Caki2 (cell line): ENCODE measurements at regions not wholly inside any gene's neighbourhood (a gene's known extent, or its start where the extent isn't known, plus 50 kb on each side); places are given as distances from the start of the nearest gene placed in this dataset.
"Not testable (repeated sequence)": the region's sequence is repeated elsewhere in the genome, so short reads cannot be mapped to it uniquely, and the experiment has no call there.

Source experiments
- DNase-seq: peaks from one replicate; pipeline ENCODE4 v3.0.0-alpha.2; 2015; ENCODE audit warnings: low read depth
- in situ Hi-C: cut with HindIII; loops from 2 replicates; pipeline ENCODE4 v1.10.0; 2016; ENCODE audit warnings: low sequenced_read_pairs, low pct_unique_long_range_greater_than_20kb, mixed read lengths

- in situ Hi-C loops: no loop called here
- DNase-seq: no peak
These were observed 351.2 kb downstream of the TRAM1L1 start for GRCh38 chr4:116734178-116734577.

DNA sequence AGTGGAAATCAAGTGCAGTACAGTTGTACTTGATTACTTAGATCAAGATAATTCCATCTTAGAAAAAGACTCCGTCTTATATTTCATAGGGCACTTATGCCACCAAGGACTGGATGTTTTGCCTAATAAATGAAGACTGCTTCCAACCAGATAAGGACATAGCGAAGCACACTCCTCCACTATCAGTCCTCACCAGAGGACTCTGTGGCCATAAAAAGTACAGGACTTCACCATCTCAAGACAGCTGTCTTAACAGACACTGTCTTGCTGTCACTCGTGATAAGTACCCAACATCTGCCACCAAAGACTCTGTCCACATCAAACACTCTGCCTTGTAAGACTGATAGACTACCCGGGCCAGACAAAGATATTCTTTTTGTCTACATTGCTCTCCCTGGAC, 352.0 kb downstream of the TRAM1L1 start:
- DNase-seq: no peak
- in situ Hi-C loops: no loop called here

DNA sequence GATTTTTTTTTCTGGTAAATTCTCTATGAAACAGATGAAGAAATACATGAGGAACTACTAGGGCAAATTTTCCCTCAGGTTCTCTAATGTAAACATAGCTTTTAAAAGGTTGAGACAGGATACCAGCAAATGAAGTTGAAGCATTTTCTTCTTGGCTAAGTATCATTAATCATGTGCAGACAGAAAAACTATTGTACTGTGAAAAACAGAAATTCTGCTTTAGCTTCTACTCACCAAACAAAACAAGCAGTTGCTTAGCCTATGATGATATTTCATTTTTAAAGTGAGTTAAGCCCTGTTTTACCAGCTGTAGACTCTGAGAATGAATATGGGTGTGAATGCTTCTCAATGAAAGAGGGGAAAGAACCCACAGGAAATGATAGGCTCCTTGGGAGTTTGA, 358.9 kb downstream of the TRAM1L1 start:
- in situ Hi-C loops: no loop called here
- no peak for DNase-seq

GRCh38 chr4:116724249-116724648, 361.1 kb downstream of the TRAM1L1 start:
- in situ Hi-C loops: no loop called here
- DNase-seq: no peak

DNA sequence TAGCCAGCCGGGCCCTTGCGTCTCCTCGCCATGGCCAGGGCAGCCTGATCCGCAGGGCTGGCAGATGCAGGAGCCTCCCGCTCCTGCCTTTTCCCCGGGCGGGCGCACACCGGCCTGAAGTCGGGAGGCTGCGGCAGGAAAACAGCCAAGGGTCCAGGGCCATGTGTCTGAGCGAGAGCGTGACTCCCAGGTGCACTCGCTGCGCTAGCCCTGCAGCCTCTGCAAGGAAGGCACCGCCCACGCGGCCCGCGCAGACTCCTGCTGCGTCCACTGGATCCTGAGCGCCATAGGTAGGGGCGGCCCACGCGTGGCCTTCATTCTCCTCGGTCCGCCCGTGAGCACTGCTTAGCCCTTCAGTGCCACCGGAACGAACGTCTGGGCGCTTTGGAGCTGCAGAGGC, 379.9 kb downstream of the TRAM1L1 start:
- in situ Hi-C loops: no loop called here
- no peak for DNase-seq

- in situ Hi-C loops: no loop called here
These were observed 382.4 kb downstream of the TRAM1L1 start for GRCh38 chr4:116702949-116703348.

GRCh38 chr4:116688536-116688935, 396.8 kb downstream of the TRAM1L1 start:
- DNase-seq: peak; percentile 70
- in situ Hi-C loops: no loop called here

More at GRCh38 chr4:116702949-116703348, 382.4 kb downstream of the TRAM1L1 start:
- no peak for DNase-seq

DNA sequence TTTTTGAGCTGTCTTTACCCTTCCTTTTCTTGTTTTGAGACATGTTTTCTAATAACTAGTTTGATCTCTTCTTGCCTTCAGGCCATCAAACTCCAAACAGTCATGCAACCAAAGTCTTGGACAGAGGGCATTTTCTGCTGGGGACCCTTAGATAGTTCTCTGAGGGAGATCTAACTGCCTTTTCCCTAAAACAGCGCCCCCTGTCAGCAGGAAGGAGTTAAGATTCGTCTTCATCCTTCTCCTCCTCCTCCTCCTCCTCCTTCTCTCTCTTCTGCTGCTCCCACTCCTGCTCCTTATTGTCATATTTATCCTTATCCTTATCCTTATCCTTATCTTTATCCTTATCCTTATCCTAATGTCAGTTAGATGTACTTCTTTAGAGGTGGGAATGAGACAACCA, 417.2 kb downstream of the TRAM1L1 start:
- in situ Hi-C loops: no loop called here
- DNase-seq: no peak

GRCh38 chr4:116665716-116666115, 419.7 kb downstream of the TRAM1L1 start:
- in situ Hi-C loops: no loop called here
- no peak for DNase-seq

- in situ Hi-C loops: no loop called here
- DNase-seq: no peak
These were observed 421.2 kb downstream of the TRAM1L1 start for GRCh38 chr4:116664198-116664597.

GRCh38 chr4:116639070-116639577, 446.3 kb downstream of the TRAM1L1 start:
- in situ Hi-C loops: no loop called here
- no peak for DNase-seq

- in situ Hi-C loops: no loop called here
- DNase-seq: no peak
These were observed 446.8 kb downstream of the TRAM1L1 start for GRCh38 chr4:116638592-116638991.

DNA sequence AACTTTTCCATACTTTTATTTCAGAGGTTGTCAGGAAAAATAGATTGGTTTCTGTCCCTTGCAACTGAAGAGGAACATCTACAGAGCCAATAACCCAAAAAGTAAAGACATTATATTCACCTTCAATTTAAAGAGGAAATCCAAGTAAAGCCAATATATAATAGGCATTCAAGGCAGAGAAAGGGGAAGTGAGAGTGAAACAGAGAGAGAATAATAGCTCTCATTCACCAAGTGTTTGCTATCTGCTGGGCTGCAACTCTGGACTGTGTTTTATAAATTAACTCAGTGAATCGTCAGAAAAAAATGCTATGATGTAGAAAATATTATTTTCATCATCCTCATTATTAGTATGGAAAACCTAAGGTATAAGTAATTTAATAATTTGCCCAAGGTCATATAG, 448.5 kb downstream of the TRAM1L1 start:
- in situ Hi-C loops: no loop called here
- DNase-seq: no peak

DNA sequence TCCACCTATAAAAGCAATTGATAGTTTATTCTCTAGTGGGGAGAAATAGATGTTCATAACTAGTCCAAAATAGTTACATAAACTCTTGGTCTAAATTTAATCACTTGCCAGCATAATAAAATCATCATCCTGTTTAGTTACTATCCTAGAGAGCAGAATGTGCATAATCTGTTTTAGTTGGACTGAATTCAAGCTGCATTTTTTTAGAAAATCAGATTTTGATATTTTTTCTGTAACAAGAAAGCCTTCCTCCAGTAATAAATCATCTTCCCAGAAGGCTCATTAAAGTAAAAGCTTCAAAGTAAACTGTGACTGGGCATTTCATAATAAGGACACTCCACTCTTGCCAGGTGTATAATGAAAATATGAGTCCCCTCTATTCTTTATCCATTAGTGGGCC, 453.1 kb downstream of the TRAM1L1 start:
- in situ Hi-C loops: no loop called here
- DNase-seq: no peak

GRCh38 chr4:116628598-116628997, 456.8 kb downstream of the TRAM1L1 start:
- in situ Hi-C loops: no loop called here
- DNase-seq: no peak

DNA sequence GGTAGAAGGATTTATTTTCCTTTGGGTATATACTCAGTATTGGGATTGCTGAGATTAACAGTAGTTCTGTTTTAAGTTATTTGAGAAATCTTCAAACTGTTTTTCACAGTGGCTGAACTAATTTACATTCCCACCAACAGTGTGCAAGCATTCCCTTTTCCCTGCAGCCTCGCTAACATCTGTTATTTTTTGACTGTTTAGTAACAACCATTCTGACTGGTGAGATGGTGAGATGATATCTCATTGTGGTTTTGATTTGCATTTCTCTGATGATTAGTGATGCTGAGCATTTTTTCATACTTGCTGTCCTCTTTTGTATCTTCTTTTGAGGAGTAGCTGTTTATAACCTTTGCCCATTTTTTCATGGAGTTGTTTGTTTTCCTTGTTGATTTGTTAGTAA, 457.8 kb downstream of the TRAM1L1 start:
- in situ Hi-C loops: no loop called here
- DNase-seq: no peak

DNA sequence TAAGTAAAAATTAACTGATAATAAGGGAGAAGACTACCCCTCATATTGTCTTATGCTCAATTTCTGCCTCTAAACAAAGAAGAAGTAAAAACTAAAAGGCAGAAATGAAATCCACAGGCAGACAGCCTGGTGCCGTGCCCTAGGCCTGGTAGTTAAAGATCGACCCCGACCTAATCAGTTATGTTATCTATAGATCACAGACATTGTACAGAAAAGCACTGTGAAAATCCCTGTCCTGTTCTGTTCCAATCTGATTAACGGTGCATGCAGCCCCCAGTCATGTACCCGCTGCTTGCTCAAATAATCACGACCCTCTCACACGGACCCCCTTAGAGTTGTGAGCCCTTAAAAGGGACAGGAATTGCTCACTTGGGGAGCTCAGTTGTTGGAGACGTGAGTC, 465.9 kb downstream of the TRAM1L1 start:
- DNase-seq, in situ Hi-C loops: not testable (repeated sequence)

GRCh38 chr4:116618638-116619037, 466.7 kb downstream of the TRAM1L1 start:
- no peak for DNase-seq
- in situ Hi-C loops: no loop called here

- in situ Hi-C loops: no loop called here
- no peak for DNase-seq
These were observed 482.3 kb downstream of the TRAM1L1 start for GRCh38 chr4:116603096-116603495.

- in situ Hi-C loops: no loop called here
- no peak for DNase-seq
These were observed 485.5 kb downstream of the TRAM1L1 start for GRCh38 chr4:116599859-116600258.
